T follicular helper cell (primary cell): ENCODE measurements at regions not wholly inside any gene's neighbourhood (a gene's known extent, or its start where the extent isn't known, plus 50 kb on each side); places are given as distances from the start of the nearest gene placed in this dataset.

Experiments used
- DNase-seq: peaks from one replicate; pipeline ENCODE4 v3.0.0-alpha.2; 2020; ENCODE audit warnings: low read depth

- DNase-seq = no peak
Measured at GRCh38 chr9:80143899-80144298, 572.1 kb downstream of the TLE4 start.

GRCh38 chr9:80134487-80134886 is 562.7 kb downstream of the TLE4 start:
- DNase-seq = no peak

GRCh38 chr9:80131627-80132026 is 559.9 kb downstream of the TLE4 start:
- DNase-seq = no peak

GRCh38 chr9:80127920-80128319 is 556.2 kb downstream of the TLE4 start:
- no peak for DNase-seq

- DNase-seq = no peak
Measured at GRCh38 chr9:80125731-80126264, 554.0 kb downstream of the TLE4 start.

- no peak for DNase-seq
Measured at GRCh38 chr9:80117031-80117430, 545.3 kb downstream of the TLE4 start.

- DNase-seq = no peak
Measured at GRCh38 chr9:80114241-80114640, 542.5 kb downstream of the TLE4 start.

- DNase-seq = no peak
Measured at GRCh38 chr9:80107931-80108660, 536.3 kb downstream of the TLE4 start.

- no peak for DNase-seq
Measured at GRCh38 chr9:80097476-80097875, 525.7 kb downstream of the TLE4 start.

- no peak for DNase-seq
Measured at GRCh38 chr9:80094176-80094771, 522.5 kb downstream of the TLE4 start.

GRCh38 chr9:80093695-80094094 is 521.9 kb downstream of the TLE4 start:
- DNase-seq = no peak

GRCh38 chr9:80091526-80091925 is 519.8 kb downstream of the TLE4 start:
- no peak for DNase-seq

GRCh38 chr9:80090317-80090716 is 518.6 kb downstream of the TLE4 start:
- DNase-seq = no peak

- DNase-seq = no peak
Measured at GRCh38 chr9:80086822-80087345, 515.1 kb downstream of the TLE4 start.

- no peak for DNase-seq
Measured at GRCh38 chr9:80086386-80086785, 514.6 kb downstream of the TLE4 start.

- DNase-seq = no peak
Measured at GRCh38 chr9:80085668-80086067, 513.9 kb downstream of the TLE4 start.

GRCh38 chr9:80082213-80082612 is 510.4 kb downstream of the TLE4 start:
- DNase-seq = no peak

- DNase-seq = no peak
Measured at GRCh38 chr9:80078826-80079225, 507.1 kb downstream of the TLE4 start.

GRCh38 chr9:80077059-80077458 is 505.3 kb downstream of the TLE4 start:
- DNase-seq = no peak

- no peak for DNase-seq
Measured at GRCh38 chr9:80076162-80076561, 504.4 kb downstream of the TLE4 start.

GRCh38 chr9:80074439-80074838 is 502.7 kb downstream of the TLE4 start:
- no peak for DNase-seq

- DNase-seq = no peak
Measured at GRCh38 chr9:80072451-80072850, 500.7 kb downstream of the TLE4 start.

- no peak for DNase-seq
Measured at GRCh38 chr9:80070071-80070742, 498.4 kb downstream of the TLE4 start.
